ENCODE measurements at regions not wholly inside any gene's neighbourhood (a gene's known extent, or its start where the extent isn't known, plus 50 kb on each side); places are given as distances from the start of the nearest gene placed in this dataset.

- no peak overlapping the region for H3K4me3 ChIP-seq (ENCODE audit: control insufficient read depth, low read depth, low read length)
- no peak for DNase-seq (ENCODE audit: low read depth)
- TF ChIP-seq, protein P1, sequence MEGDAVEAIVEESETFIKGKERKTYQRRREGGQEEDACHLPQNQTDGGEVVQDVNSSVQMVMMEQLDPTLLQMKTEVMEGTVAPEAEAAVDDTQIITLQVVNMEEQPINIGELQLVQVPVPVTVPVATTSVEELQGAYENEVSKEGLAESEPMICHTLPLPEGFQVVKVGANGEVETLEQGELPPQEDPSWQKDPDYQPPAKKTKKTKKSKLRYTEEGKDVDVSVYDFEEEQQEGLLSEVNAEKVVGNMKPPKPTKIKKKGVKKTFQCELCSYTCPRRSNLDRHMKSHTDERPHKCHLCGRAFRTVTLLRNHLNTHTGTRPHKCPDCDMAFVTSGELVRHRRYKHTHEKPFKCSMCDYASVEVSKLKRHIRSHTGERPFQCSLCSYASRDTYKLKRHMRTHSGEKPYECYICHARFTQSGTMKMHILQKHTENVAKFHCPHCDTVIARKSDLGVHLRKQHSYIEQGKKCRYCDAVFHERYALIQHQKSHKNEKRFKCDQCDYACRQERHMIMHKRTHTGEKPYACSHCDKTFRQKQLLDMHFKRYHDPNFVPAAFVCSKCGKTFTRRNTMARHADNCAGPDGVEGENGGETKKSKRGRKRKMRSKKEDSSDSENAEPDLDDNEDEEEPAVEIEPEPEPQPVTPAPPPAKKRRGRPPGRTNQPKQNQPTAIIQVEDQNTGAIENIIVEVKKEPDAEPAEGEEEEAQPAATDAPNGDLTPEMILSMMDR (IDR thresholded peaks at IDR 0.05; ENCODE audit: control insufficient read depth, insufficient read depth, low read depth, low read length, missing control alignments) = no peak
Observed at GRCh38 chr11:128324531-128325141, 262.7 kb downstream of the ETS1 start.

DNA sequence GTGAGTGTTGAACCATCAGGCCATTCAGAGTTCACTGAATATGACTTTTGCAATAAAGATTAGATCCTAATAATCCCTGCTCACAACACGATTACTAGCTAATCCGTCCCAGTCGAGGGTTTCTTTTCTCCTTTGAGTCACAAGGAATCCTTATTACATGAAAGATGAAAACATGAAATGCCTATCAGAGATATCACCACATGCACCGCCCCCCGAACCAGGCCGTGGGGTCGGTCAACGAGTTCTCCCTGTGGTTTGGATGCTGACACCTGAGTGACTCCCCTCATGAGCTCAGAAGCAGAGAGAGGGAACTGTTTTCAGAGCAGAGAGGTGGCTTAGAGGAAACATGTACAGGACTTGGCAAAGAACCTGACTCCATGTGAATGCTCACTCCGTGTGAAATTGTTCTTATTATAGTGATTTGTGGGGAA, 263.3 kb downstream of the ETS1 start:
- no peak overlapping the region for H3K4me3 ChIP-seq (ENCODE audit: control insufficient read depth, low read depth, low read length)
- TF ChIP-seq, protein P1 (IDR thresholded peaks at IDR 0.05; ENCODE audit: control insufficient read depth, insufficient read depth, low read depth, low read length, missing control alignments) = no peak
- no peak for DNase-seq (ENCODE audit: low read depth)

GRCh38 chr11:128323381-128323780, 264.0 kb downstream of the ETS1 start:
- no peak overlapping the region for H3K4me3 ChIP-seq (ENCODE audit: control insufficient read depth, low read depth, low read length)
- TF ChIP-seq, protein P1 (IDR thresholded peaks at IDR 0.05; ENCODE audit: control insufficient read depth, insufficient read depth, low read depth, low read length, missing control alignments) = peak; percentile 50
- DNase-seq (ENCODE audit: low read depth) = no peak

DNA sequence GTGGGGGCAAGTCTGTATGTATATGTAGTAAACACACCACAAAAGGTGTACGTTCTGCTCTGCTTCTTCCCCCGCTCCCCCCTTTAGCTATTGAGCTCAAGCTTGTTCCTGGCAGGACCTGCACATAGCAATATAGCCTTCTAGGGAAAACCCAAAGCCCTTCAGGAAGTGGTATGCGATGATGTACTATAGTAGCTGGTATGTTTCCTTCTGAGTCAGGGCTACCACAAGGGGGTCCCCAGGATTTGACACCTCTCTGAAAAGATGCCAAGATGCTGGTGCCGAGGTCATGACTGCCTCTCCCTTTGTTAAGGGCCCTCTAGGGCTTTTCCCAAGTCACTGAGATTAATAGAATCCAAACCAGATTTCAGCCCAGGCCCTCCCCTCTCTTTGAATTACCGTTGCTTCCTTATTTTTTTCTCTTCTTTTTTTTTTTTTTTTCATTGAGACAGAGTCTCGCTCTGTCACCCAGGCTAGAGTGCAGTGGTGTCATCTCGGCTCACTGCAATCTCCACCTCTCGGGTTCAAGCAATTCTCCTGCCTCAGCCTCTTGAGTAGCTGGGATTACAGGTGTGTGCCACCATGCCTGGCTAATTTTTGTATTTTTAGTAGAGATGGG, 268.4 kb downstream of the ETS1 start:
- no peak overlapping the region for H3K4me3 ChIP-seq (ENCODE audit: control insufficient read depth, low read depth, low read length)
- DNase-seq (ENCODE audit: low read depth) = no peak
- TF ChIP-seq, protein P1 (IDR thresholded peaks at IDR 0.05; ENCODE audit: control insufficient read depth, insufficient read depth, low read depth, low read length, missing control alignments) = no peak

GRCh38 chr11:128316541-128317227, 270.7 kb downstream of the ETS1 start:
- no peak for DNase-seq (ENCODE audit: low read depth)
- no peak overlapping the region for H3K4me3 ChIP-seq (ENCODE audit: control insufficient read depth, low read depth, low read length)
- TF ChIP-seq, protein P1 (IDR thresholded peaks at IDR 0.05; ENCODE audit: control insufficient read depth, insufficient read depth, low read depth, low read length, missing control alignments) = no peak

DNA sequence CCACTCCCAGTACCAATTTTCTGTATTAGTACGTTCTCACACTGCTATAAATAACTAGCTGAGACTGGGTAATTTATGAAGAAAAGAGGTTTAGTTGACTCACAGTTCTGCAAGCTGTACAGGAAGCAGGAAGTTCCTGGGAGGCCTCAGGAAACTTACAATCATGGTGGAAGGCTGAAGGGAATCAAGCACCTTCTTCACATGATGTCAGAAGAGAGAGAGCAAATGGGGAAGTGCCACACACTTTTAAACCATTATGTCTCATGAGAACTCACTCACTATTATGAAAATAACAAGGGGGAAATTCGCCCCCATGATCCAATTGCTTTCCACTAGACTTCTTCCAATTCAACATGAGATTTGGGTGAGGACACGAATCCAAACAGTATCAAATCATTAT, 271.4 kb downstream of the ETS1 start:
- no peak for DNase-seq (ENCODE audit: low read depth)
- TF ChIP-seq, protein P1 (IDR thresholded peaks at IDR 0.05; ENCODE audit: control insufficient read depth, insufficient read depth, low read depth, low read length, missing control alignments) = no peak
- no peak overlapping the region for H3K4me3 ChIP-seq (ENCODE audit: control insufficient read depth, low read depth, low read length)

All from AG09309 (cell line).